Stimulated activated naive CD8-positive, alpha-beta T cell treated with anti-CD3 and anti-CD28 coated beads, Interleukin-15, Interleukin-2, amounts not matched to agents 100 U/mL and 50 U/mL, for 24 hours (primary cell): ENCODE measurements at regions not wholly inside any gene's neighbourhood (a gene's known extent, or its start where the extent isn't known, plus 50 kb on each side); places are given as distances from the start of the nearest gene placed in this dataset.

Source experiments
- ATAC-seq: fragments of 150-1000 bp; cut with Tn5 transposase; one replicate; pipeline ENCODE4 v1.10.0; 2021
- DNase-seq: peaks from one replicate; pipeline ENCODE4 v3.0.0; 2021

- DNase-seq (no peak), ATAC-seq (no peak)
These were observed 532.3 kb upstream of the MMS22L start for GRCh38 chr6:97815301-97815812.

DNA sequence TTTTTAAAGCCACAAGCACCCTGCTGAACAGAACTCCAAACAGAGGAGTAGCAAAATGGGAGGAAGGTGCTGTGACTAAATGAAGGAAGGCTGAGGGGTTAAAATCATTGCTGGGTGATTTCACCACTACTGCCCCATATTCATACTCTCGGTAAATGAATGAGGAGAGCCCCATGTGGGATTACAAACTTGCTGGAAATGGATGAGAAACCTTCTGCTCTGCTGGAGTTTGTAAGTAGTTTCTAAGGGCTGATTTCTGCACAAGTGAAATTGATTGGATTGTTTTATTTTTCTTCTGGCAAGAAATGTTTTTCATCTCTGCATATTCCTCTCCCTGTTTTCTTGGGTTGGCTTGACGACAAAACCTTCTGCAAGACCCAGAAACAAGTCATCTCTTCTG lies 533.5 kb upstream of the MMS22L start:
- no peak for ATAC-seq
- DNase-seq = no peak

DNA sequence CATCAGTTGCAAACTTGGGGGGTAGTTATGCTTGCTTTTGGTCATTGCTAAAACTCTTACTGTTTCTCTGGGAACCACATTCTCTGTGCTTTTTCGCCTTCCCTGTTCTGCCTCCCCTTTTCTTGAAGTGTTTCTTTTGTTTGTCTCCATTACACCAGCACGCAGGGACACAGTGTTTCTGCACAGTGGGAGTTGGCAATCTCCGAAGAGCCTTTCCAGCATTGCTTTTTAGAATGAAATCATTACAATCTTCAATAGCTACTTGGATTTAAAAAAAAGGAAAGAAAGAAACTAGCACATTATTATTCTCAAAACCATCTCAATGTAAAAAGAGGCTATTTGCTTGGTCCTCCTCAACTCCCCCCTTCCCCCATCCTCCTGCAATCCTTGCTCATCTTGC lies 536.7 kb upstream of the MMS22L start:
- DNase-seq = no peak
- ATAC-seq = no peak

DNA sequence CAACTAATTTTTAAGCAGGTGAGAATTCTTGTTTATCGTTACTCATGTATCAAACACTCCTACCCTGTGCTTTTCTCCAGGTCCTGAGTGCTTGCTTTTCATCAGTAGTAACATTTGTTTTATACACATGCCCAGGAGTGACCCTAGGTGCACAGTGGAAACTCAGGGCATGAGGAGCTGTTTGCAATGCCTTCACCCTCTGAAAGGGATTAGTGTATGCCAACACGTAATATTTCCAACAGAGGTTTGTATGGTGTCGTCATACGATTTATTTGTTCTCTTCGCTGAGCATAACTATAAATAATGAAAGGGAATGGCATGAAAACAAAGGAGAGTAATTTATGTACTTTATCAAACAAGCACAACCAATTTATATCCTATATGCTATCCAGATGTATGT lies 537.4 kb upstream of the MMS22L start:
- no peak for DNase-seq
- no peak for ATAC-seq

GRCh38 chr6:97822632-97823031 lies 539.6 kb upstream of the MMS22L start:
- no peak for DNase-seq
- ATAC-seq = no peak

DNA sequence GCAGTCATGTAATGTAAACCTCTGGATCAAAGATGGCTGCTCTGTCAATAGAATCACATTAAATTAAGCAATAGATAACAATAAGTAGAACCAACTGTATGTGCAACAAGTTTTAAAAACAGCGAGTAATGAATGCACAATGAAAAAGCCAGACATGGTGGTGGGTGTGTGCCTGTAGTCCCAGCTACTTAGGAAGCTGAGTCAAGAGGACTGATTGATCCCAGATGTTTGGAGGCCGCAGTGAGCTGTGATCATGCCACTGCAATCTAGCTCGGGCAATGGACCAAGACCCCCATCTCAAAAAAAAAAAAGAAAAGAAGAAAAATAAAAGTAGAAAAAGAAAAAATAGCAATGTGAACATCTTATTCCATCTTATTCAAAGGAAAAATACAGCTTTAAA lies 558.7 kb upstream of the MMS22L start:
- DNase-seq (no peak), ATAC-seq (no peak)

GRCh38 chr6:97842521-97842920 lies 559.5 kb upstream of the MMS22L start:
- ATAC-seq = no peak
- DNase-seq = no peak

GRCh38 chr6:97849390-97849789 lies 566.4 kb upstream of the MMS22L start:
- DNase-seq = no peak
- ATAC-seq = no peak

- no peak for DNase-seq
- no peak for ATAC-seq
These were observed 567.6 kb upstream of the MMS22L start for GRCh38 chr6:97850458-97851212.

- ATAC-seq (no peak), DNase-seq (no peak)
These were observed 580.7 kb upstream of the MMS22L start for GRCh38 chr6:97863697-97864096.

- ATAC-seq (no peak), DNase-seq (no peak)
These were observed 581.4 kb upstream of the MMS22L start for GRCh38 chr6:97864366-97864765.

- ATAC-seq = no peak
- DNase-seq = no peak
These were observed 581.8 kb upstream of the MMS22L start for GRCh38 chr6:97864826-97865225.

DNA sequence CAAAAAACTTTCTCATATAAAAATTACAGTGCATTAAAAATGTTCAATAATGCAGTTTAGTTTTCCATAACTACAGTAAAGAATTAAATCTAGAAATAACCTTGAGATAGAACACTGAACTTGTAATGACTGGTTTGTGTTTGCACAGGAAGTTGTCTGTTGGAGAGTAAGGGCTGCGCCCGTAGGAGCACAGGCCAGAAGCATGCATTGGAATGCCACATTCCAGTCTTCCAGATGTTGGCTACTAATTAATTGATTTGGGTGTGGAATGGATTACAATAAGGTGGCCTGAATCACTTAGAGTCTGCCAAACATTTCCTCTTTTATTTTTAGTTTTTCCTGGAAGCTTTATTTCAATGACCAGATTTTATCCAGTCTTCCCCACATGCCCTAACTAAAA lies 582.6 kb upstream of the MMS22L start:
- DNase-seq (no peak), ATAC-seq (no peak)

- ATAC-seq = no peak
- DNase-seq = no peak
These were observed 583.6 kb upstream of the MMS22L start for GRCh38 chr6:97866616-97867015.

- DNase-seq (no peak), ATAC-seq (no peak)
These were observed 584.2 kb upstream of the MMS22L start for GRCh38 chr6:97867177-97867576.

- no peak for ATAC-seq
- DNase-seq = no peak
These were observed 587.3 kb upstream of the MMS22L start for GRCh38 chr6:97870273-97870672.

DNA sequence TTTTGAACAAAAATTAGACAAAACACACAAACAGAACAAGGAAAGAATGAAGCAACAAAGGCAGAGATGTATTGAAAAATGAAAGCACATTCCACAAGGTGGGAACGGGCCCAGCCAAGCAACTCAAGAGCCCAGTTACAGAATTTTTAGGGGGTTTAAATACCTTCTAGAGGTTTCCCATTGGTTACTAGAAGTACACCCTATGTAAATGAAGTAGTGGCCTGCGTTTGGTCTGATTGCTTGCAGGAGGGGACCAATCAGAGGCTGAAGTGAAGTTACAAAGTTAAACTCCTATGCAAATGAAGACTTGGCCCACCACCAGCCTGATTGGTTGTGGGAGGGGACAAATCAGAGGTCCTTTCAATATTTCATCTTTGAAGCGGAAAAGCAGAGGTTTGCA lies 593.7 kb upstream of the MMS22L start:
- no peak for ATAC-seq

DNA sequence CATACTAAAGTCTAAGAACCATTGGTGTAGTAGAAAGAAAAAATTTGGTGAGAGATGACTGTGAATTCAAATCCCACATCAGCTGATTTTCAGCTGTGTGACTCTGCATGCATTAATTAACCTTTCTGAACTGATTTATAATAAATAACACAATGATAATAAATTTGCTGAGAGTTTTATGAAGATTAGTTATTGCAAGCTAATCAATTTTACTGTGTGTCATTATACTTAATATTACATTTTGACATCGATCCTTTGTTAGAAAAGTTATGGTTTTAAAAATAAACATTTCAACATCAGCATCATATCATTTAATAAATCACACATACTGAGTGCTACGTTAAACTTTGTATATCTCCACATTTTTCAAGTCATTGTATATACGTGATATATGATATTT lies 599.7 kb upstream of the MMS22L start:
- DNase-seq (no peak), ATAC-seq (no peak)

More for the DNA sequence above, 593.7 kb upstream of the MMS22L start:
- no peak for DNase-seq

DNA sequence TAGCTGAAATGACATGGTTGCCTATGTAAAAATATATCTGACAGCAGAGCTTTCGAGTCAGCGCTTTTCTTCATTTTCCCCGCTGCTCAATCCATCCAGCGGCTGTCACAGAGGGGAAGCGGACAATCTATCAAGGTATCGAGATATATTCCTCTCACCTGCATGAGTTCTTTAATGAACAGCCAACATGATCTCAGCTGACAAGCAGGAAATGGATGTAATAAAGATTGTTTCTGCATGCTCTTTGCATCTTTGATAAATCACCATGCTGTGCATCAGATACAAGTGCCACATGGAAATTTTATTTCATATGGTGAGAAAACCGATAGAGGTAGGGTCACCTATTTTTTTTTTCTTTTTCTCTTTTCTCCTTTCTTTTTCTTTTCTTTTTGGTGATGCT lies 602.3 kb upstream of the MMS22L start:
- DNase-seq (no peak), ATAC-seq (no peak)

GRCh38 chr6:97885828-97886227 lies 602.8 kb upstream of the MMS22L start:
- no peak for ATAC-seq
- DNase-seq = no peak

GRCh38 chr6:97901531-97901930 lies 618.5 kb upstream of the MMS22L start:
- DNase-seq = no peak
- no peak for ATAC-seq

DNA sequence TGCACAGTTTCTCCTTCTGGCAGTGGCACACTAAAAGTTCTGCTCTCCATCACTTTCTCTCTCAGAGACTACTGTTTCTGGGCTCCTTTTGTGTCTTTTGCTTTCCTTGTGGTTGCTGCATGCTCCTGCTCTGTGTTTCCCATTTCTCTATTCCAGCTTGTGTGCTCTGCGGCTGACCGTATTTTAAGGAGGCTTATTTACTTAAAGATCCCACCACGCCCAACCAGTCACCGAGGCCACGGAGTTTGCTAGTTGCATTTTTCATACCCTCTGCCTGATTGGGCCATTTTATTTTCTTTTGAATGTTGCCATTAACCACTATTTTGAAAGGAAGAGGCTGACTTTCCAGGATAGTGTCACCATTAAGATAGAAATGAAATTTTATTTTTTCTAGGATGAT lies 626.4 kb upstream of the MMS22L start:
- ATAC-seq (no peak), DNase-seq (no peak)

- DNase-seq (no peak), ATAC-seq (no peak)
These were observed 630.7 kb upstream of the MMS22L start for GRCh38 chr6:97913721-97914120.

DNA sequence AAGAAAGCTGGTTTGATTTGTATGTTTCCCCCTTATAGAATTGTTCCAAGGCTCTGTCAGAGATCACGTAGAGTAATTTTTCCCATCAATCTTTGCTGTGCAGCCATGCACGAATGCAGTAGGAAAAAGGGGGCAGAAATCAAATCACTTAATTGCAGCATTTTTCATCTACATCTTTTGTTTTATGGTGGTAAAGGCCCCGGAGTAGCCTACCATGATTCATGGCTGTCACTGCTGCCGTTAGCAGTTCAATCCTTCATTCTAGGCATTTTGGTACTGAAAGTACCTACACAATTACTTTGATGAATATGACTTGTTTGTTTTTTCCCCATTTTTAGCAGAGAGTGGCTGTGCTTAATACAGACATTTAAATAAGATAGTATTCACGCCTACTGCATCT lies 631.9 kb upstream of the MMS22L start:
- DNase-seq (no peak), ATAC-seq (no peak)

- no peak for ATAC-seq
- no peak for DNase-seq
These were observed 632.5 kb upstream of the MMS22L start for GRCh38 chr6:97915537-97915936.
